ENCODE measurements at regions not wholly inside any gene's neighbourhood (a gene's known extent, or its start where the extent isn't known, plus 50 kb on each side); places are given as distances from the start of the nearest gene placed in this dataset.
"Not testable (repeated sequence)": the region's sequence is repeated elsewhere in the genome, so short reads cannot be mapped to it uniquely, and the experiment has no call there.

DNA sequence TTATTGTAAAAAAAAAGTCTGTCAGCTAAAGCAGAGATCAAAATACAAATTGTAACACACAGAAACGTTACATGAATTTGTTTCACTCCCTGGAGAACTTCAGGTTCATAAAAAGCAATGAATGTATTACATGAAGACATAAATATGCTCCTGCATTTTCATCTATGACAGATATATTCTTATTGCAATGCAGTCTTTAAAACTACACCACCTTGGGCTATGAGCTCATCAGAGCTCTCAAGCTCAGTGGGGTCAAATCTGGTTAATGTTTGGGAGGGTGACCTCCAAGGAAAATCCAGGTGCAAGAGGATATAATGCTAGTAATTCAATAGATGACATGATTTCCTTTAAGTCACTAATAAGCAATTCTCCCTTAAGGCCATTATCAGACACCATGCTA lies 606.8 kb downstream of the EPHA3 start:
- Mint-ChIP-seq H3K4me3 (ENCODE audit: low read depth) (no peak overlapping the region), H3K36me3 (ENCODE audit: insufficient read depth) (no peaks in the 10 kb centered on the region), H3K9me3 (ENCODE audit: low read depth) (peaks cover 13% of the 10 kb centered on the region), H3K27me3 (no peaks in the 10 kb centered on the region), H3K4me1 (ENCODE audit: low read depth) (peaks cover 6% of the 10 kb centered on the region), H3K27ac (no peak overlapping the region)
- TF ChIP-seq CTCF (IDR thresholded peaks at IDR 0.05; ENCODE audit: unreplicated experiment): no peak
- no peak for DNase-seq (ENCODE audit: low spot score, unreplicated experiment)

DNA sequence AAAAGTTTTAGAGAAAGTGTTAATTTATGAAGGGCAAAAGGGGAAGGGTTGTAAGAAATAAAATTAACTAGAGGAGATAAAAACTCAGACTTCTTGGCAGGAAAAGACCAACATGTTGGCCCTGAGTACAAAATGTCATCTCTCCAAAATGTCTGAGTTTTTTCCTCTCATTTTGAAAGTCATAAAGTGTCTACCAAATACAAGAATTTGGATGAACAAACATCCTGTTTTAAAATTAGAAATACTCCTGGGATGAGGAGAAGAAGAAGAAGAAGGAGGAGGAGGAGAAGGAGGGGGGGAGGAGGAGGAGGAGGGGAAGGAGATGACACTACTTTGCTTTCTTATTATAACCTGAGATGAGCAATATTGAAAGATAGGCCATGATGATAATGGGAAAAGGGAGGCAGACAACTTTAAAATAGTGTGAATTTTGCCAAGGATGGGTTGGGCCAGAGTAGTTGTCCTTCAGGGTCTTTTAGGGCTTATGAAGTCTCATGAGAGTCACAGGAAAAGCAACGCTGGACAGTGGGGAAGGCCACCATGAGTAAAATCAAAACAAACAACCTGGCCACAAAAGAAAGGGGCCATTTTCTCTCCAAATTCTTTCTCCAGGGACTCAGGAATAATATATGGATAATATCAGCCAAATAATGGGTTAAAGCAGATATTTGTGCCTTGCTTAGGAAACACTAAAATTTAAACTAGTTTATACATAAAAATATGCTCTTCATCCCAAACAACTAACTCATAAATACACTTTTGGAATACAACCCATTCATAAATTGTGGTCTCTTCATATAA lies 632.9 kb downstream of the EPHA3 start:
- Mint-ChIP-seq H3K4me3 (ENCODE audit: low read depth) (no peak overlapping the region), H3K9me3 (ENCODE audit: low read depth) (no peaks in the 10 kb centered on the region), H3K27ac (no peak overlapping the region), H3K36me3 (ENCODE audit: insufficient read depth) (no peaks in the 10 kb centered on the region), H3K27me3 (no peaks in the 10 kb centered on the region), H3K4me1 (ENCODE audit: low read depth) (no peaks in the 10 kb centered on the region)
- DNase-seq (ENCODE audit: low spot score, unreplicated experiment): no peak
- TF ChIP-seq CTCF (IDR thresholded peaks at IDR 0.05; ENCODE audit: unreplicated experiment): no peak

- Mint-ChIP-seq H3K4me3 (ENCODE audit: low read depth) (no peak overlapping the region), H3K4me1 (ENCODE audit: low read depth) (no peaks in the 10 kb centered on the region), H3K9me3 (ENCODE audit: low read depth) (no peaks in the 10 kb centered on the region), H3K36me3 (ENCODE audit: insufficient read depth) (no peaks in the 10 kb centered on the region), H3K27me3 (no peaks in the 10 kb centered on the region), H3K27ac (no peak overlapping the region)
- DNase-seq (ENCODE audit: low spot score, unreplicated experiment): no peak
- TF ChIP-seq CTCF (IDR thresholded peaks at IDR 0.05; ENCODE audit: unreplicated experiment): no peak
Measured at GRCh38 chr3:89740881-89741177, 633.4 kb downstream of the EPHA3 start.

DNA sequence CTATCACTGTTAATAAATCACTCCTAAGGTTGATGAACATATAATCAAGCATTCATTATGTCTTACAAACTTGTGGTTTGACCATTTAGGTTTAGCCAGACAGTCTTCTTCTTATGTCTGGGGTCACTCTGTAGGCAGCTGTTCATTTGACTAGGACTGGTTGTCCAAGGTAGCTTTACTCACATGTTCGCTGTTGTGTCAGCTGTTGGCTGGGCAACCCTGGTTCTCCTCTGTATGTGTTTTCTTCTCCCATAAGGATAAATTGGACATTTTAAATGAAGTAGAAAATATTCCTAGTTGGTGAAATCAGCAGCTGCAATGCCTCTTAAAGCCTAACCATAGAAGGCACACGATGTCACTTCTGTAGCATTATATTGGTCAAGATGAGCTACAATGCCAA lies 635.1 kb downstream of the EPHA3 start:
- Mint-ChIP-seq H3K27me3 (no peaks in the 10 kb centered on the region), H3K9me3 (ENCODE audit: low read depth) (no peaks in the 10 kb centered on the region), H3K36me3 (ENCODE audit: insufficient read depth) (no peaks in the 10 kb centered on the region), H3K27ac (no peak overlapping the region), H3K4me3 (ENCODE audit: low read depth) (no peak overlapping the region), H3K4me1 (ENCODE audit: low read depth) (no peaks in the 10 kb centered on the region)
- no peak for TF ChIP-seq CTCF (IDR thresholded peaks at IDR 0.05; ENCODE audit: unreplicated experiment)
- no peak for DNase-seq (ENCODE audit: low spot score, unreplicated experiment)

DNA sequence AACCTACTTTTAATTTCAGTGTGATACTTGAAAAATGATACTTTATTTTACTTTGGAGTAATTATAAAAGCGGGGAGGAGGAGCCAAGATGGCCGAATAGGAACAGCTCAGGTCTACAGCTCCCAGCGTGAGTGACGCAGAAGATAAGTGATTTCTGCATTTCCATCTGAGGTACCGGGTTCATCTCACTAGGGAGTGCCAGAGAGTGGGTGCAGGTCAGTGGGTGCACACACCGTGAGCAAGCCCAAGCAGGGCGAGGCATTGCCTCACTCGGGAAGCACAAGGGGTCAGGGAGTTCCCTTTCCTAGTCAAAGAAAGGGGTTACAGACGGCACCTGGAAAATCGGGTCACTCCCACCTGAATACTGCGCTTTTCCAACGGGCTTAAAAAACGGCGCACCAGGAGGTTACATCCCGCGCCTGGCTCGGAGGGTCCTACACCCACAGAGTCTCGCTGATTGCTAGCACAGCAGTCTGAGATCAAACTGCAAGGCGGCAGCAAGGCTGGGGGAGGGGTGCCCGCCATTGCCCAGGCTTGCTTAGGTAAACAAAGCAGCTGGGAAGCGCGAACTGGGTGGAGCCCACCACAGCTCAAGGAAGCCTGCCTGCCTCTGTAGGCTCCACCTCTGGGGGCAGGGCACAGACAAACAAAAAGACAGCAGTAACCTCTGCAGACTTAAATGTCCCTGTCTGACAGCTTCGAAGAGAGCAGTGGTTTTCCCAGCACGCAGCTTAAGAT lies 640.3 kb downstream of the EPHA3 start:
- not testable (repeated sequence) for H3K27ac Mint-ChIP-seq; H3K4me1 Mint-ChIP-seq (ENCODE audit: low read depth); H3K36me3 Mint-ChIP-seq (ENCODE audit: insufficient read depth); DNase-seq (ENCODE audit: low spot score, unreplicated experiment); H3K9me3 Mint-ChIP-seq (ENCODE audit: low read depth); H3K27me3 Mint-ChIP-seq
- peak overlapping the region; percentile 45 for H3K4me3 Mint-ChIP-seq (ENCODE audit: low read depth)

DNA sequence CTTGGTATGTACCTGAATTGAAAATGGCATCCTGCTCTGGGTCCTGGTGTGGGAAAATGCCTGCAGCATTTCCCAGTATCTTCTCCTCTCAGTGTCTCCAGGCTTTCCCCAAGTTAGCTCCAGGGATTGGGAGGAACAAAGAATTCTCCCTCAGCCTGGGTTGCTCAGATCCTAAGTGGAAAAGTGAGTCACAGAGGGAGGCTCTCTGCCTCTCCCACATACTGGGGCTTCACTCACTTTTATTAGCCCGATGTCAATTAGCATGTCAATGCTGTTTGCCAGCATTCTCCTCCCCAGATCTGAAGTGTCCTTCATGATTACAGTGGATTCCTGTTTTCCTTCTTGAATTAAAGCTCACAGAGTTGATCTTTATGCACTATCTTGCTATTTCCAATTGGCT lies 655.0 kb downstream of the EPHA3 start:
- H3K4me3 Mint-ChIP-seq (ENCODE audit: low read depth): no peak overlapping the region
- no peaks in the 10 kb centered on the region for H3K9me3 Mint-ChIP-seq (ENCODE audit: low read depth)
- DNase-seq (ENCODE audit: low spot score, unreplicated experiment): no peak
- no peaks in the 10 kb centered on the region for H3K4me1 Mint-ChIP-seq (ENCODE audit: low read depth)
- no peaks in the 10 kb centered on the region for H3K36me3 Mint-ChIP-seq (ENCODE audit: insufficient read depth)
- no peak for TF ChIP-seq CTCF (IDR thresholded peaks at IDR 0.05; ENCODE audit: unreplicated experiment)
- no peaks in the 10 kb centered on the region for H3K27me3 Mint-ChIP-seq
- no peak overlapping the region for H3K27ac Mint-ChIP-seq
